HEK293 (cell line): ENCODE measurements at regions not wholly inside any gene's neighbourhood (a gene's known extent, or its start where the extent isn't known, plus 50 kb on each side); places are given as distances from the start of the nearest gene placed in this dataset.
A peak's percentile ranks its signal among the peaks of the same experiment; 100 is the strongest.

Experiments
- CTCF ChIA-PET: fragments of 350-600 bp; formaldehyde crosslinking; extraction: SDS; loops from one replicate; lab custom pipeline; 2021; ENCODE audit warnings: antibody characterized with exemption; lab: Yijun Ruan, JAX
- POLR2A ChIA-PET: fragments of 300-600 bp; formaldehyde crosslinking; extraction: SDS; loops from one replicate; lab custom pipeline; 2020; ENCODE audit warnings: antibody characterized with exemption, inconsistent platforms; lab: Yijun Ruan, JAX
- H3K27ac ChIP-seq: fragments of 200-500 bp; sonication (Bioruptor generic); 2 replicates; pipeline ENCODE4 v1.5.1; 2014; ENCODE audit warnings: low read depth, low read length, control low read depth, inconsistent platforms; ENCODE audit errors: extremely low read depth
- H3K36me3 ChIP-seq, 2 experiments: fragments of 200-500 bp in 1 of 2; sonication (Bioruptor generic) in 1 of 2; 1 replicate in 1 of 2; 2 replicates in 1 of 2; pipeline ENCODE4 v1.5.1; 2014 to 2017; ENCODE audit warnings: inconsistent platforms in 2 of 2, low read length in 2 of 2; ENCODE audit not compliant: control insufficient read depth in 2 of 2, insufficient read depth in 1 of 2
- H3K4me1 ChIP-seq: fragments of 200-500 bp; sonication (Bioruptor generic); 2 replicates; pipeline ENCODE4 v1.5.1; 2014; ENCODE audit warnings: mild to moderate bottlenecking, low read length, inconsistent platforms; ENCODE audit not compliant: control insufficient read depth, insufficient read depth
- H3K4me3 ChIP-seq: 2 replicates; pipeline ENCODE4 v1.5.1; 2011; ENCODE audit warnings: low read depth, mild to moderate bottlenecking, control low read depth, low read length, moderate library complexity
- H3K9me3 ChIP-seq: fragments of 200-500 bp; sonication (Bioruptor generic); 2 replicates; pipeline ENCODE4 v1.5.1; 2014; ENCODE audit warnings: low read depth, low read length, inconsistent platforms; ENCODE audit not compliant: control insufficient read depth, insufficient read depth
- BCL11B ChIP-seq: fragments of 450-650 bp; formaldehyde crosslinking; IDR thresholded peaks from 2 replicates; pipeline ENCODE4 v1.5.1; 2016; ENCODE audit warnings: low read depth, missing biosample characterization, missing genetic modification characterization
- SETDB1 ChIP-seq: IDR thresholded peaks from one replicate; pipeline ENCODE4 v1.6.1; 2017; ENCODE audit warnings: mild to moderate bottlenecking, low read length, moderate library complexity, mixed read lengths; ENCODE audit not compliant: insufficient read length
- SP2 ChIP-seq: fragments of 450-650 bp; formaldehyde crosslinking; IDR thresholded peaks from 2 replicates; pipeline ENCODE4 v1.5.1; 2016; ENCODE audit warnings: missing biosample characterization, missing genetic modification characterization
- SP7 ChIP-seq: fragments of 450-650 bp; formaldehyde crosslinking; IDR thresholded peaks from 2 replicates; pipeline ENCODE4 v1.5.1; 2016; ENCODE audit warnings: missing biosample characterization, missing genetic modification characterization
- ZBTB20 ChIP-seq: fragments of 450-650 bp; formaldehyde crosslinking; IDR thresholded peaks from 2 replicates; pipeline ENCODE4 v1.5.1; 2016; ENCODE audit warnings: missing biosample characterization, missing genetic modification characterization
- ZBTB48 ChIP-seq: fragments of 450-650 bp; formaldehyde crosslinking; IDR thresholded peaks from 2 replicates; pipeline ENCODE4 v1.5.1; 2016; ENCODE audit warnings: missing biosample characterization, missing genetic modification characterization
- ZNF138 ChIP-seq: fragments of 450-650 bp; formaldehyde crosslinking; IDR thresholded peaks from 2 replicates; pipeline ENCODE4 v1.5.1; 2016; ENCODE audit warnings: missing biosample characterization, missing genetic modification characterization, borderline replicate concordance
- ZNF140 ChIP-seq: fragments of 450-650 bp; formaldehyde crosslinking; IDR thresholded peaks from 2 replicates; pipeline ENCODE4 v1.5.1; 2016; ENCODE audit warnings: missing biosample characterization, missing genetic modification characterization
- ZNF24 ChIP-seq: fragments of 450-650 bp; formaldehyde crosslinking; IDR thresholded peaks from 2 replicates; pipeline ENCODE4 v1.5.1; 2016; ENCODE audit warnings: missing biosample characterization, missing genetic modification characterization
- ZNF248 ChIP-seq: fragments of 450-650 bp; formaldehyde crosslinking; IDR thresholded peaks from 2 replicates; pipeline ENCODE4 v1.5.1; 2017; ENCODE audit warnings: missing biosample characterization, missing genetic modification characterization
- ZNF280D ChIP-seq: fragments of 450-650 bp; formaldehyde crosslinking; IDR thresholded peaks from 2 replicates; pipeline ENCODE4 v1.5.1; 2016; ENCODE audit warnings: missing biosample characterization, missing genetic modification characterization
- ZNF302 ChIP-seq: fragments of 450-650 bp; formaldehyde crosslinking; IDR thresholded peaks from 2 replicates; pipeline ENCODE4 v1.5.1; 2016; ENCODE audit warnings: missing biosample characterization, missing genetic modification characterization, low read depth
- ZNF350 ChIP-seq: fragments of 450-650 bp; formaldehyde crosslinking; IDR thresholded peaks from 2 replicates; pipeline ENCODE4 v1.5.0; 2017; ENCODE audit warnings: missing biosample characterization, mild to moderate bottlenecking, missing genetic modification characterization
- ZNF518A ChIP-seq: fragments of 450-650 bp; formaldehyde crosslinking; conservative IDR thresholded peaks from 2 replicates; pipeline ENCODE4 v1.5.1; 2016; ENCODE audit warnings: low read depth, missing biosample characterization, missing genetic modification characterization
- ZNF555 ChIP-seq: fragments of 450-650 bp; formaldehyde crosslinking; conservative IDR thresholded peaks from 2 replicates; pipeline ENCODE4 v1.5.1; 2017; ENCODE audit warnings: missing biosample characterization, mild to moderate bottlenecking, missing genetic modification characterization, inconsistent platforms
- ZNF580 ChIP-seq: fragments of 450-650 bp; formaldehyde crosslinking; IDR thresholded peaks from 2 replicates; pipeline ENCODE4 v1.5.1; 2016; ENCODE audit warnings: missing biosample characterization, missing genetic modification characterization
- ZNF585B ChIP-seq: fragments of 450-650 bp; formaldehyde crosslinking; IDR thresholded peaks from 2 replicates; pipeline ENCODE4 v1.5.1; 2016; ENCODE audit warnings: missing biosample characterization, missing genetic modification characterization
- ZNF596 ChIP-seq: fragments of 450-650 bp; IDR thresholded peaks from 2 replicates; pipeline ENCODE4 v1.5.0; 2018; ENCODE audit warnings: missing biosample characterization, mild to moderate bottlenecking, missing genetic modification characterization, moderate library complexity
- ZNF600 ChIP-seq: fragments of 450-650 bp; formaldehyde crosslinking; IDR thresholded peaks from 2 replicates; pipeline ENCODE4 v1.5.1; 2016; ENCODE audit warnings: missing biosample characterization, missing genetic modification characterization
- ZNF843 ChIP-seq: fragments of 450-650 bp; formaldehyde crosslinking; IDR thresholded peaks from 2 replicates; pipeline ENCODE4 v1.5.1; 2016; ENCODE audit warnings: missing biosample characterization, missing genetic modification characterization
- TF ChIP-seq, protein P1 (sequence below): fragments of 450-650 bp; IDR thresholded peaks from 2 replicates; pipeline ENCODE4 v1.5.1; 2018; ENCODE audit warnings: missing biosample characterization, missing genetic modification characterization

- TF ChIP-seq ZNF580 (no peak), SP2 (tag by site-specific recombination) (no peak), SP7 (tag by site-specific recombination) (no peak), ZBTB48 (tag by site-specific recombination) (no peak), ZNF350 (tag by site-specific recombination) (no peak), ZNF555 (tag by site-specific recombination) (no peak), ZNF302 (tag by site-specific recombination) (no peak), ZNF596 (tag by site-specific recombination) (no peak)
Measured at GRCh38 chr20:48015141-48015910, 230.0 kb upstream of the SULF2 start (continued).

- TF ChIP-seq ZNF585B (tag by site-specific recombination) (peak; percentile 42; the same call in 1 of the 2 replicates), ZNF518A (peak; percentile 32; the same call in 1 of the 2 replicates), ZNF280D (tag by site-specific recombination) (peak; percentile 58; the same call in 1 of the 2 replicates), SETDB1 (peak; percentile 89), ZNF843 (tag by site-specific recombination) (no peak)
- Histone ChIP-seq H3K9me3 (no peaks in the 10 kb centered on the region), H3K27ac (no peak overlapping the region), H3K36me3 (no peaks in the 10 kb centered on the region), H3K4me3 (no peak overlapping the region), H3K4me1 (no peaks in the 10 kb centered on the region)
- ChIA-PET CTCF (interaction anchor here (0.6 kb wide), 1 partner anchor 15 kb away, joined by 3 read pairs; no protein-coding TSS in a partner anchor), POLR2A (no interaction called here)
Measured at GRCh38 chr20:48012401-48012974, 227.2 kb upstream of the SULF2 start.

- no peaks in the 10 kb centered on the region for H3K36me3 ChIP-seq
- no peak overlapping the region for H3K27ac ChIP-seq
- H3K9me3 ChIP-seq, result no peaks in the 10 kb centered on the region
- no peak overlapping the region for H3K4me3 ChIP-seq
- CTCF ChIA-PET, result no interaction called here
- no peaks in the 10 kb centered on the region for H3K4me1 ChIP-seq
- POLR2A ChIA-PET, result no interaction called here
- TF ChIP-seq ZNF248 (tag by site-specific recombination), result no peak
- no peak for TF ChIP-seq ZNF140 (tag by site-specific recombination)
- TF ChIP-seq ZNF24 (tag by site-specific recombination), result no peak
- TF ChIP-seq, protein P1, sequence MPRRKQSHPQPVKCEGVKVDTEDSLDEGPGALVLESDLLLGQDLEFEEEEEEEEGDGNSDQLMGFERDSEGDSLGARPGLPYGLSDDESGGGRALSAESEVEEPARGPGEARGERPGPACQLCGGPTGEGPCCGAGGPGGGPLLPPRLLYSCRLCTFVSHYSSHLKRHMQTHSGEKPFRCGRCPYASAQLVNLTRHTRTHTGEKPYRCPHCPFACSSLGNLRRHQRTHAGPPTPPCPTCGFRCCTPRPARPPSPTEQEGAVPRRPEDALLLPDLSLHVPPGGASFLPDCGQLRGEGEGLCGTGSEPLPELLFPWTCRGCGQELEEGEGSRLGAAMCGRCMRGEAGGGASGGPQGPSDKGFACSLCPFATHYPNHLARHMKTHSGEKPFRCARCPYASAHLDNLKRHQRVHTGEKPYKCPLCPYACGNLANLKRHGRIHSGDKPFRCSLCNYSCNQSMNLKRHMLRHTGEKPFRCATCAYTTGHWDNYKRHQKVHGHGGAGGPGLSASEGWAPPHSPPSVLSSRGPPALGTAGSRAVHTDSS (tag by site-specific recombination), result peak; percentile 5; the same call in 1 of the 2 replicates
- no peak for TF ChIP-seq BCL11B (tag by site-specific recombination)
- no peak for TF ChIP-seq ZNF138 (tag by site-specific recombination)
- no peak for TF ChIP-seq ZNF600 (tag by site-specific recombination)
- TF ChIP-seq ZBTB20 (tag by site-specific recombination), result no peak
Measured at GRCh38 chr20:48011025-48011424, 225.7 kb upstream of the SULF2 start.
